Lower leg skin (tissue), 3 donors: ENCODE measurements at regions not wholly inside any gene's neighbourhood (a gene's known extent, or its start where the extent isn't known, plus 50 kb on each side); places are given as distances from the start of the nearest gene placed in this dataset.

Experiments used
- POLR2A ChIP-seq, 2 donors: fragments of 450-650 bp; IDR thresholded peaks; one replicate each; pipeline ENCODE4 v1.6.1; 2016 to 2017; ENCODE audit warnings: antibody characterized with exemption in 2 of 2, mild to moderate bottlenecking in 1 of 2, moderate library complexity in 1 of 2
- TF ChIP-seq, protein P1 (sequence below), 3 donors: fragments of 450-650 bp; IDR thresholded peaks; one replicate each; pipeline ENCODE4 v1.5.1; 2016; ENCODE audit warnings: antibody characterized with exemption in 3 of 3, mild to moderate bottlenecking in 3 of 3, moderate library complexity in 2 of 3

DNA sequence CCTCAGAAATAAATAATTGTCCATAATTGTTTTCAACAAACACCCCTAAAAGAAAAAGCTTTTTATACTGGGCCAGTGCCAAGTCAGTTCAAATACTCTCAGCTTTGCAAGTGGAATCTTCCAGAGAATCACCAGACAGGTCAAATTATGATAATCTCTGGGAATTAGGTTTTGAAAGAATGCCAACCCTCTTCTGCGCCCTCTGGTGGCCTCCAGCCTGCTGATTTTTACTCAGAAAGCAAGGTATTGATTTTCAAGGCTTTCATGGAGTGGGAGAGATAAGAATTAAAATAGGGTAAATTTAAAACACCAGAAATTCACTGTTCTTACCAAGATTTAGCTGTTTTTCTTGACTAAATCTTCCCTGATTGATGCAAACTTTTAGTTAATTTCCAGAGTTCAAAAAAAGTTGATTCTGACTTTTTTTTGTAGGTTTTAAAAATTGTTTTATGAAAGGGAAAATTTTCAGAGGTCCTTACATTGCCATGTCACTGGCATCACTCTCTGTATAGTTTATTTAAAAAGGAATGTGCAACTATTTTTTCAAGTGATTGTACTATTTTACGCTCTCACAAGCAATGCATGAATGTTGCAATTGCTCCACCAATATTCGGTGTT lies 282.9 kb upstream of the TNP1 start:
- TF ChIP-seq, protein P1, sequence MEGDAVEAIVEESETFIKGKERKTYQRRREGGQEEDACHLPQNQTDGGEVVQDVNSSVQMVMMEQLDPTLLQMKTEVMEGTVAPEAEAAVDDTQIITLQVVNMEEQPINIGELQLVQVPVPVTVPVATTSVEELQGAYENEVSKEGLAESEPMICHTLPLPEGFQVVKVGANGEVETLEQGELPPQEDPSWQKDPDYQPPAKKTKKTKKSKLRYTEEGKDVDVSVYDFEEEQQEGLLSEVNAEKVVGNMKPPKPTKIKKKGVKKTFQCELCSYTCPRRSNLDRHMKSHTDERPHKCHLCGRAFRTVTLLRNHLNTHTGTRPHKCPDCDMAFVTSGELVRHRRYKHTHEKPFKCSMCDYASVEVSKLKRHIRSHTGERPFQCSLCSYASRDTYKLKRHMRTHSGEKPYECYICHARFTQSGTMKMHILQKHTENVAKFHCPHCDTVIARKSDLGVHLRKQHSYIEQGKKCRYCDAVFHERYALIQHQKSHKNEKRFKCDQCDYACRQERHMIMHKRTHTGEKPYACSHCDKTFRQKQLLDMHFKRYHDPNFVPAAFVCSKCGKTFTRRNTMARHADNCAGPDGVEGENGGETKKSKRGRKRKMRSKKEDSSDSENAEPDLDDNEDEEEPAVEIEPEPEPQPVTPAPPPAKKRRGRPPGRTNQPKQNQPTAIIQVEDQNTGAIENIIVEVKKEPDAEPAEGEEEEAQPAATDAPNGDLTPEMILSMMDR (IDR thresholded peaks at IDR 0.05): no peak
- no peak for TF ChIP-seq POLR2A (IDR thresholded peaks at IDR 0.05)
